HL-60 (cell line): ENCODE measurements at regions not wholly inside any gene's neighbourhood (a gene's known extent, or its start where the extent isn't known, plus 50 kb on each side); places are given as distances from the start of the nearest gene placed in this dataset.

Experiments
- POLR2AphosphoS5 ChIP-seq: IDR thresholded peaks from 2 replicates; pipeline ENCODE4 v1.6.1; 2012; ENCODE audit warnings: low read depth
- REST ChIP-seq: IDR thresholded peaks from 2 replicates; pipeline ENCODE4 v1.6.1; 2012; ENCODE audit warnings: low read depth; ENCODE audit not compliant: insufficient replicate concordance
- TF ChIP-seq, protein P1 (sequence below): IDR thresholded peaks from one replicate; pipeline ENCODE4 v1.5.1; 2011; ENCODE audit warnings: low read length, control low read depth, inconsistent platforms; ENCODE audit not compliant: insufficient read depth

DNA sequence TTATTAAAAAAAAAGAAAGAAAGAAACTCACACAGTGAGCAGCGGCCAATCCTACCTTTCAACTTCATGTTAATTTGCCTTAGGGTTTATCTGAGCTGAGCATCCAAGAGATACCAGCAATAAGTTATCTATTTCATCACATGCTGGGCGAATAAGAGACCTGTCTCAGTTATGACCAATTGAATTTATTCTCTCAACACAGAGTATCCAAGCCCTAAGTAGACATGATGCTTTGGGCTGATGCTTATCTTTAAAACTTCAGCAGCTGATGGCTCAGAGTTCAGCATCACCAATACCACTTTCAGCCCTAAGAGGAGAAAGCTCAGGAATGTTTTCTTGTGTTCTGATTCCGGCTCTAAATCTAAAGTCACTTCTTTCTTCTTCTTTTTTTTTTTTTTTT is 489.0 kb upstream of the ZFHX3 start:
- TF ChIP-seq, protein P1, sequence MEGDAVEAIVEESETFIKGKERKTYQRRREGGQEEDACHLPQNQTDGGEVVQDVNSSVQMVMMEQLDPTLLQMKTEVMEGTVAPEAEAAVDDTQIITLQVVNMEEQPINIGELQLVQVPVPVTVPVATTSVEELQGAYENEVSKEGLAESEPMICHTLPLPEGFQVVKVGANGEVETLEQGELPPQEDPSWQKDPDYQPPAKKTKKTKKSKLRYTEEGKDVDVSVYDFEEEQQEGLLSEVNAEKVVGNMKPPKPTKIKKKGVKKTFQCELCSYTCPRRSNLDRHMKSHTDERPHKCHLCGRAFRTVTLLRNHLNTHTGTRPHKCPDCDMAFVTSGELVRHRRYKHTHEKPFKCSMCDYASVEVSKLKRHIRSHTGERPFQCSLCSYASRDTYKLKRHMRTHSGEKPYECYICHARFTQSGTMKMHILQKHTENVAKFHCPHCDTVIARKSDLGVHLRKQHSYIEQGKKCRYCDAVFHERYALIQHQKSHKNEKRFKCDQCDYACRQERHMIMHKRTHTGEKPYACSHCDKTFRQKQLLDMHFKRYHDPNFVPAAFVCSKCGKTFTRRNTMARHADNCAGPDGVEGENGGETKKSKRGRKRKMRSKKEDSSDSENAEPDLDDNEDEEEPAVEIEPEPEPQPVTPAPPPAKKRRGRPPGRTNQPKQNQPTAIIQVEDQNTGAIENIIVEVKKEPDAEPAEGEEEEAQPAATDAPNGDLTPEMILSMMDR, result no peak
- TF ChIP-seq REST, result no peak
- no peak for TF ChIP-seq POLR2AphosphoS5
